ENCODE measurements at regions not wholly inside any gene's neighbourhood (a gene's known extent, or its start where the extent isn't known, plus 50 kb on each side); places are given as distances from the start of the nearest gene placed in this dataset.

GRCh38 chr18:41753826-41754225, 201.2 kb upstream of the PIK3C3 start:
- no peak for DNase-seq (ENCODE audit: low spot score)

- no peak for DNase-seq (ENCODE audit: low spot score)
Measured at GRCh38 chr18:41752826-41753225, 202.2 kb upstream of the PIK3C3 start.

- peak; percentile 5 for DNase-seq (ENCODE audit: low spot score)
Measured at GRCh38 chr18:41751652-41752051, 203.4 kb upstream of the PIK3C3 start.

DNA sequence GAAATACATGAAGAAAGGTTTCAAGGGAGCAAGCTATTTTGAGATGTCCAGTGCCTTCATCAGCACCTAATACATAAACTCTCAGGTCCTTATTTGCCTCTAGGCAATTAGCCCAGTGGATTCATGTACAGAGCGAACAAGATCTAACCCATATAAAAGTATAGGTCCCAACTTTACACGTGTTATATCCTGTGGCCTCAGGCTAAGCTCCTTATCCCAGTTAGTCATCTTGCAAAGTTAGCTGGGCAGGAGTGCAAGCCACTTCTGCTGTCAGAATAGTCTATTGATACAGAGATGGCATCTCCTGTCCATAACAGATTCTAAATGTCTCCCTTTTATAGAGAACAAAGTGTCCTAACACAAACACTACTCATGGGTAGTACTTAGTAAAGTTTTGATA, 203.9 kb upstream of the PIK3C3 start:
- DNase-seq (ENCODE audit: low spot score), result no peak

DNA sequence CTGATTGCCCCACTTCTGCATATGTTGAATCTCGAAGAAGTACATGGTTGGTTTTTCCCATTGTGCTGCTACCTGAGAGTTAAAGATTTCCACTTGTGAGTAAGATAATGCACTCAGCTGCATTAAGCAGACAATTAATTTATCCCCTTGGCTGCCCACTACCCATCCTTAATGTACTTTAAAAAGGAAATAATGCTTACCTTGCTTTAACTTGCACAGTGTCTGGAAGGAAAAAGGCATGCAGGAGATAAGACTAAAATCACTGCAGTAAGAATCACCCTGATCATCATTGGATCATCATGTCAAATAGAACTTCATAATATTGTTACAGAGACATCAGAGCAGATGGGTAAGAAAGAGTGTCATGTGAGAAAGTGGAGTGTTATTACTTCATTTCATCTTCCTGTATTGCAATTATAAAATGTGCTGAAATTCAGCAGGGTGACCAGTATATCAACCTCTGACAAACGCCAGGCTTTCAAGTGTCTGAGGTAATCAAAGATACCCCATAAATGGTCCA, 207.3 kb upstream of the PIK3C3 start:
- DNase-seq (ENCODE audit: low spot score), result no peak

DNA sequence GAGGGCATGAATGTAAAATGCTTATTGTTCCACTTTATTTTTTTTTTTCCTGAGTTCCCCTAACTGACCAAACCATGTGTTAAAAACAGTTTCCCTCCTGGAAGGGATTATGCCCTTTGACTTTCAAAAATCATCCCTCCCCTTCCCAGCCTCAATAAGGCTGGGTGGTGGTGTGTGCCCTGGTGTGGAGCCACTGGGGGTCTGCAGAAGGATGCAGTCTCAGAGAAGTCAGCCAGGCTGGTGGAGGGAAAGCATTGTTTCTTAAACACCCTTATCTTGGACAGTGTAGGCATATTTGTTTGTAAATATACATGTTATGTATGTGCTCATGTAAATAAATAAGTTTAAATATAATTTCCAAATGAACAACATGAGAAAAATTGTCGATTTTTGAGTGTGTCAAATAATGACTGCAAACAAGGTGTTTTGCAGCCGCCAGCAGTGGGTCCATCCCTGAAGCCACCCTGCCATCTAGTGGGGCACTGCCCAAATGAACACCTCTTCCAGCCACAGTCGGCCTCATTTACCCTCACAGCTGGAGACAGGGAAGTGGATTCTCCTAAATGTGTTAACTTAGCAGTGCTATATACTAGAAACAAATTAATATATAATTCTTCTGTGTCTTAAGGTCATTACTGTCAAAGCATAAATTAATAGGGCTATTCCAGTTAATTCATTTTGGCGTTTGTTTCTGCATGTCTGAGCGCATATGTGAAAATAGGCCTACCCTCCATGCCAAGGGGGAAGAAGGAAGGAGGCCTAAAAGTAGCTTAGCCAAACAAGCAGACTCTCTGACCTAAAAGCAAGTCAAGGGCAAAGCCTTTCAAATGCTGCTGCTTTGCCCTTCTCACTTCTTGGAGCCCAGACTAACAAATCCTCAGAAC, 209.6 kb upstream of the PIK3C3 start:
- peak; percentile 34 for DNase-seq (ENCODE audit: low spot score)

DNA sequence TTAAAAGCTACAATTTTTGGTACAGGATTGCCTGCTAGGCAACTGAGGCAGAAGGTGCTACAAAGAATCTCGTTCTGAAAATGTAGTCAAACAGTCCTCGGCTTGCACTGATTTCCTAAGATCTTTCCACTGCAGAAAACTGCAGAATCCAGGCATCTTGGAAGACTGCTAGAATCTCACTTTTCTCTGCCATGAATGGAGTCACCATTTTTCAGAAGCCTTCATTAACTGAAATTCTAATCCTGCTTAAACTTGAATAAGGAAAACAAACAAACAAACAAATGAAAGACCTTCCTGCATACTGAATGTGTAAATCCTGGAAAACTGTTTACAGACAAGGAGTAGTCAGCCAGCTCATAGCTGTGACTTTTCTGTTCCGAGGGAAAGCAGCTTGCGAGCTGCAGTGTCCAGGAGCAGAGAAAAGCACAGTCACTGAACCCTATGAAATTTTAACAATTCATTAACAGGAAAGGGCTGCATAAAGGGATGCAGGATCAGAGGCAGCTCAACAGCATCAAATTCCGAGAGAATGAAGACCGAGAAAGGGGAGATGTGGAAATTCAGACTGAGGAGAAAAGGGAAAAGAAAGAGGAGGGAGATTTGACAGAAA, 210.5 kb upstream of the PIK3C3 start:
- no peak for DNase-seq (ENCODE audit: low spot score)

DNA sequence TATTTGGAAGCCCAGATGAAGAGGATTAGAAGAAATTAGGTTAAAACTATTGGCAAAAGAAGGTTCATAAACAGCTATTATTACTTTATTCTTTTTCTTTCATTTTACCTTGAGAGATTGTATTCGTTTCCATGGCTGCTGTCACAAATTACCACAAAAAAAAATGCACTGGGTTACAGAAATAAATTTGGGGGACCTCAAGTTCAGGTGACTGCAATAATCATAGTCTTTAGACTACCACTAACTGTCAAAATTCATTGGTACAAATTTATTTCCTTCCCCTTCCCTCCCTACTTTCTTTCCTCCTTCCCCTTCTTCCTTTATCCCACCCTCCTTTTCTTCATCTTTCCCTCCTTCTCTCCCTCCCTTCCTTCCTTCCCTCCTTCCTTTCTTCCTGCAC, 217.8 kb upstream of the PIK3C3 start:
- DNase-seq (ENCODE audit: low spot score), result no peak

- no peak for DNase-seq (ENCODE audit: low spot score)
Measured at GRCh38 chr18:41734917-41735316, 220.1 kb upstream of the PIK3C3 start.

DNA sequence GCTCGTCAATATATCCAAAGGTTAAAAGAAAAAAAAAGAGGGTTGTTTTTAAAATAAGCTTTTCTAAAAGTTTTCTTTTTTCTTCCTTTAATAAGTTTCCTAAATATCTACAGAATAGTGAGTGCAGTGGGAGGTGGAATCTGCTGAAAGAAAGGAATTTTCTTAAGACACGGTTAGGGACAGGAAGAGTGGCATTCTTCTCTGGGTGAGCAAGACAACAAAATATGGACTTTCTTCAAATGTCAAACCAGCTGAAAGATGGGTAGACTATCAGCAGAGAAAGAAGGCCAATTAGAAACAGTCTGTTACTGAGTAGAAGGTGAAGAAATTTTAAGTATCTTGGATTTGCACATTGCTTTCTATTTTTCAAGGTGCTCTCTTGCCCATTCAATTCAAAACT, 222.7 kb upstream of the PIK3C3 start:
- DNase-seq (ENCODE audit: low spot score), result no peak

GRCh38 chr18:41731884-41732283, 223.2 kb upstream of the PIK3C3 start:
- no peak for DNase-seq (ENCODE audit: low spot score)

GRCh38 chr18:41724195-41724594, 230.8 kb upstream of the PIK3C3 start:
- DNase-seq (ENCODE audit: low spot score), result no peak

- DNase-seq (ENCODE audit: low spot score), result no peak
Measured at GRCh38 chr18:41721103-41721790, 233.8 kb upstream of the PIK3C3 start.

DNA sequence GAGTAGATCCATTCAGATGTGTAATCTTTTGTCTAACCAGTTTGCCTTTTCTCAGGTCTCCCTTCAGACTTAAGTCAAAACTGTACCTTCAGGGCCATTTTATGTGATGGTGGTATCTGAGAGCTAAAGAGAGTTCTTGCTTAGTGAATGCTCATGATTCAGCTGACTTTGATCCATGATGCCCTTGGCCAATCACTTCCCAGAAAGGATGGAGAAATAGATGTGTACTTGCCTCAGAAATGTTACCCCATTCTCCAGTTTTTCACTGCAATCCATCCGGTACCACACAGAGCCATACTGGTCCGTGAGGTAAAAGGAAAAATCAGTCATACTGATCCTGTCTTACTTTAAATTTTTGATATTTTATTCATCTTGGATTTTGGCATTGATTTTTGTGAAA, 234.8 kb upstream of the PIK3C3 start:
- no peak for DNase-seq (ENCODE audit: low spot score)

DNA sequence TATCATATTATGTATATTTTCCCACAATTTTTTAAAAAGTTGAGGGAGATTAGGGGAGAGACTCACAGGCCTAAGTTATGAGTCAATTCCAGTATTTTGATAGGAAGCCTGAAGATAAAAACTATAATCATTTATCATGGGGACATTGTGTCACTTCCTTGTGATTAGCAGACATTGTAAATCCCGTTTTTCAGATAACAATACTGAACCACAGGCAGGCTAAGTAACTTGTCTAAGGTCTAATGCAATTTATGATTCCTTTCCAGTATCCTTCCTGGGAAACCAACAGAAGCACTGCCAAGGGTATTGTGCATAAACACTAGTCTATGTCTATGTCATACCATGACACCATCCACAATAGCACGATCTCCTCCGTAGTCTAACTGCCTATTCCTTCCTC, 235.2 kb upstream of the PIK3C3 start:
- no peak for DNase-seq (ENCODE audit: low spot score)

GRCh38 chr18:41714872-41715271, 240.2 kb upstream of the PIK3C3 start:
- DNase-seq (ENCODE audit: low spot score), result no peak

GRCh38 chr18:41713969-41714825, 240.8 kb upstream of the PIK3C3 start:
- DNase-seq (ENCODE audit: low spot score), result no peak

GRCh38 chr18:41706301-41706700, 248.7 kb upstream of the PIK3C3 start:
- DNase-seq (ENCODE audit: low spot score), result no peak

DNA sequence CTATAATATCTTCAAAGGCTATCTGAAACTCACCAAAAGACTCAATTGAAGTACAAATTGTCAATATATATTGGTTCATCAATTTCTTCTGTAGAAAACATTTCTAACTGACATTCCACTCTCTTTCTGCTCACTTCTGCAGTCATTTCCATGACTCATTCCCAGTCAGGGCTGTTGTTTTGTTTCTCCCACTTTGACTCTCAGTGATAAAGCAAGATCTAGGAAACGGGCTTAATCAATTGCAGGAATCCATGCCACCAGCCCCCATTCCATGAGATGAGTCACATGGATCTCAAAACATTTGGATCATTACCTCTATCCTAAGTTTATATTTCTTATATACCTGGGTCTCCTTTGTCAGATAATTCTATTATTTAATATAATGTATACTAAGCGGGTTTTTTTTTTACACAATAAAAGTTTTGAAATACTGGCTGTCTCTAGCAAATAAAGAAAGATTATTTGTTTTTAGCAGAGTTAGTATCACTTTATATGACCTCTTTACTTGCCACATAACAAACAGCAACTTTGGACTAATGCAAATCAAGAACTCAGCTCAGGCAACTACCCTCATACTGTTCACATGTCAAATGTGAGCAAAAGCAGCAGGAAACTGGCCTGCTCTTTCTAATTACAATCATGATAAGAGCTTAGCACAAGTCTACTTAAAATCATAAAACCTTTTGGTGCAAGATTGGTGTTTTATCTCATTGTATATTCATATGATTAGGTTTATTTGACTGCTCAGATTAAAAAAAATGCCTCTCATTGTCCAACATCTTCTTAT, 251.1 kb upstream of the PIK3C3 start:
- no peak for DNase-seq (ENCODE audit: low spot score)

DNA sequence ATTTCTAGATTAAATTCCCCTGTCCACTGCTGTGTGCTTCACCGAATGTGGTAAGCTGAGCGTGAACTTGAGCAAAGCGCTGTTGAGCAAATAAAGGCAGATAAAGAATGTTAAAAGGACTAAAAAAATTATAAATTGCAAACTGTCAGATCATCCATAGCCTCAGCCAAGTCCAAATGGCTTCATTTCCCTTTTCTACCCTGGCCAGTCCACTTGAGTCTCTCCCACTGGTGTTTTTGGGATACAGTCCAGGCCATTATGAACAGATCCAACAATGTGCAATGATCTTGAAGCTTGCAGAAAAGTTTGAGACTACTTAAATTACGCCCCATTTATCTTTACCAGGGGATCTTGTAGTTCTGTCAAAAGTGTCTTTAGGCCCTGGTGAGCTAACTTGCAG, 254.6 kb upstream of the PIK3C3 start:
- no peak for DNase-seq (ENCODE audit: low spot score)

GRCh38 chr18:41695441-41695840, 259.6 kb upstream of the PIK3C3 start:
- DNase-seq (ENCODE audit: low spot score), result no peak

Measured in globus pallidus (tissue), 1 donor.